ENCODE measurements at regions not wholly inside any gene's neighbourhood (a gene's known extent, or its start where the extent isn't known, plus 50 kb on each side); places are given as distances from the start of the nearest gene placed in this dataset.

DNA sequence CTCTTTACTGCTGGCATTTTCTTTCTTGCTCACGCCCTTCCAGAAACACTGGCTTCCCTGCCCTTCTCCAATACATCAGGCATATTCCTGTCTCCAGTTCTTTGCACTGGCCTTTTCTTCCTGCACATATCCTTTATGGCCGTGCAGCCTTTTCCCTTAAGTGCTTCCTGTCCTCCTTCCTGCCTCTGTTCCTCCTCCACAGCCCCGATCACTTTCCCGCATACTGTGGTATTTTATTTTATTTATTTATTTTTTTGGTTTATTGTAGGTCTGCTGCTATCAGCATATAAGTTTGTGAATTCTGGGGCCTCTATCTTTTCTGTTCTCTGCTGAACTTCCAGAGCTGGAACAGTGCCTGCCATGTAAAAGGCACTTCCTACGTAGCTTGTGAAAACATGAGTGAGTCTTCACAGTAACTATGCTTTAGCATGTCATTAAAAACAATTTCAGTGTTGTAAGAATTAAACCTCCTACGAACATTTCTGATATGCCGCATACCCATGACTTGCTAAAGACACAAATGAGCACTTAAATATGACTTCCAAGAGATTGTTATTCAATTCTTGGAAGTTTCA, 289.1 kb downstream of the TRIB2 start (continued):
- TF ChIP-seq, protein P1, sequence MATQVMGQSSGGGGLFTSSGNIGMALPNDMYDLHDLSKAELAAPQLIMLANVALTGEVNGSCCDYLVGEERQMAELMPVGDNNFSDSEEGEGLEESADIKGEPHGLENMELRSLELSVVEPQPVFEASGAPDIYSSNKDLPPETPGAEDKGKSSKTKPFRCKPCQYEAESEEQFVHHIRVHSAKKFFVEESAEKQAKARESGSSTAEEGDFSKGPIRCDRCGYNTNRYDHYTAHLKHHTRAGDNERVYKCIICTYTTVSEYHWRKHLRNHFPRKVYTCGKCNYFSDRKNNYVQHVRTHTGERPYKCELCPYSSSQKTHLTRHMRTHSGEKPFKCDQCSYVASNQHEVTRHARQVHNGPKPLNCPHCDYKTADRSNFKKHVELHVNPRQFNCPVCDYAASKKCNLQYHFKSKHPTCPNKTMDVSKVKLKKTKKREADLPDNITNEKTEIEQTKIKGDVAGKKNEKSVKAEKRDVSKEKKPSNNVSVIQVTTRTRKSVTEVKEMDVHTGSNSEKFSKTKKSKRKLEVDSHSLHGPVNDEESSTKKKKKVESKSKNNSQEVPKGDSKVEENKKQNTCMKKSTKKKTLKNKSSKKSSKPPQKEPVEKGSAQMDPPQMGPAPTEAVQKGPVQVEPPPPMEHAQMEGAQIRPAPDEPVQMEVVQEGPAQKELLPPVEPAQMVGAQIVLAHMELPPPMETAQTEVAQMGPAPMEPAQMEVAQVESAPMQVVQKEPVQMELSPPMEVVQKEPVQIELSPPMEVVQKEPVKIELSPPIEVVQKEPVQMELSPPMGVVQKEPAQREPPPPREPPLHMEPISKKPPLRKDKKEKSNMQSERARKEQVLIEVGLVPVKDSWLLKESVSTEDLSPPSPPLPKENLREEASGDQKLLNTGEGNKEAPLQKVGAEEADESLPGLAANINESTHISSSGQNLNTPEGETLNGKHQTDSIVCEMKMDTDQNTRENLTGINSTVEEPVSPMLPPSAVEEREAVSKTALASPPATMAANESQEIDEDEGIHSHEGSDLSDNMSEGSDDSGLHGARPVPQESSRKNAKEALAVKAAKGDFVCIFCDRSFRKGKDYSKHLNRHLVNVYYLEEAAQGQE (IDR thresholded peaks at IDR 0.05; ENCODE audit: unreplicated experiment) = no peak
- no peak for TF ChIP-seq ZNF462 (CRISPR knock-in tag; IDR thresholded peaks at IDR 0.05)

- no peaks in the 10 kb centered on the region for H3K4me1 ChIP-seq (ENCODE audit: insufficient read depth)
- no peaks in the 10 kb centered on the region for H3K79me2 ChIP-seq (replicated peaks; ENCODE audit: insufficient read depth)
- no peaks in the 10 kb centered on the region for H3F3A ChIP-seq (replicated peaks; ENCODE audit: low read depth)
- no peaks in the 10 kb centered on the region for H3K27me3 ChIP-seq (ENCODE audit: insufficient read depth)
- no peak overlapping the region for H3K4me3 ChIP-seq
- no peaks in the 10 kb centered on the region for H3K36me3 Mint-ChIP-seq (ENCODE audit: low read depth)
- H3K27ac Mint-ChIP-seq = no peak overlapping the region
- no peak overlapping the region for H3K4me2 ChIP-seq
- no peak for DNase-seq (ENCODE audit: low spot score)
- no peaks in the 10 kb centered on the region for H3K9me3 Mint-ChIP-seq
- no peaks in the 10 kb centered on the region for H3K36me3 ChIP-seq (ENCODE audit: insufficient read depth)
- H3K4me3 Mint-ChIP-seq = no peak overlapping the region
- no peaks in the 10 kb centered on the region for H4K20me1 ChIP-seq (replicated peaks; ENCODE audit: insufficient read depth)
- H3K9me2 ChIP-seq (ENCODE audit: insufficient read depth) = no peaks in the 10 kb centered on the region
- no peak overlapping the region for H3K27ac ChIP-seq (ENCODE audit: low read depth)
- peaks cover 16% of the 10 kb centered on the region; the same call in 2 of the 3 replicates for H3K4me1 Mint-ChIP-seq
- peak overlapping the region; percentile 12; the same call in 1 of the 2 replicates for H2AFZ ChIP-seq
- ATAC-seq = peak; percentile 48
- H3K27me3 Mint-ChIP-seq (ENCODE audit: insufficient read depth, low read depth, poor library complexity) = peaks cover 2% of the 10 kb centered on the region
- TF ChIP-seq, protein P2, sequence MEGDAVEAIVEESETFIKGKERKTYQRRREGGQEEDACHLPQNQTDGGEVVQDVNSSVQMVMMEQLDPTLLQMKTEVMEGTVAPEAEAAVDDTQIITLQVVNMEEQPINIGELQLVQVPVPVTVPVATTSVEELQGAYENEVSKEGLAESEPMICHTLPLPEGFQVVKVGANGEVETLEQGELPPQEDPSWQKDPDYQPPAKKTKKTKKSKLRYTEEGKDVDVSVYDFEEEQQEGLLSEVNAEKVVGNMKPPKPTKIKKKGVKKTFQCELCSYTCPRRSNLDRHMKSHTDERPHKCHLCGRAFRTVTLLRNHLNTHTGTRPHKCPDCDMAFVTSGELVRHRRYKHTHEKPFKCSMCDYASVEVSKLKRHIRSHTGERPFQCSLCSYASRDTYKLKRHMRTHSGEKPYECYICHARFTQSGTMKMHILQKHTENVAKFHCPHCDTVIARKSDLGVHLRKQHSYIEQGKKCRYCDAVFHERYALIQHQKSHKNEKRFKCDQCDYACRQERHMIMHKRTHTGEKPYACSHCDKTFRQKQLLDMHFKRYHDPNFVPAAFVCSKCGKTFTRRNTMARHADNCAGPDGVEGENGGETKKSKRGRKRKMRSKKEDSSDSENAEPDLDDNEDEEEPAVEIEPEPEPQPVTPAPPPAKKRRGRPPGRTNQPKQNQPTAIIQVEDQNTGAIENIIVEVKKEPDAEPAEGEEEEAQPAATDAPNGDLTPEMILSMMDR (conservative IDR thresholded peaks at IDR 0.05; ENCODE audit: low read depth in 2 of 2) = no peak
- TF ChIP-seq CREB1 (CRISPR knock-in tag; IDR thresholded peaks at IDR 0.05; ENCODE audit: low read depth) = no peak
- TF ChIP-seq, protein P1 (IDR thresholded peaks at IDR 0.05; ENCODE audit: unreplicated experiment) = no peak
- TF ChIP-seq ZNF114 (CRISPR knock-in tag; IDR thresholded peaks at IDR 0.05) = no peak
- no peak for TF ChIP-seq STAT1 (IDR thresholded peaks at IDR 0.05; ENCODE audit: unreplicated experiment)
- no peak for TF ChIP-seq EZH2 (IDR thresholded peaks at IDR 0.05; ENCODE audit: low read depth, unreplicated experiment)
- TF ChIP-seq EZH2phosphoT487 (IDR thresholded peaks at IDR 0.05; ENCODE audit: unreplicated experiment) = no peak
Observed at GRCh38 chr2:13006426-13006825, 289.7 kb downstream of the TRIB2 start.
